ENCODE measurements at regions not wholly inside any gene's neighbourhood (a gene's known extent, or its start where the extent isn't known, plus 50 kb on each side); places are given as distances from the start of the nearest gene placed in this dataset.

DNA sequence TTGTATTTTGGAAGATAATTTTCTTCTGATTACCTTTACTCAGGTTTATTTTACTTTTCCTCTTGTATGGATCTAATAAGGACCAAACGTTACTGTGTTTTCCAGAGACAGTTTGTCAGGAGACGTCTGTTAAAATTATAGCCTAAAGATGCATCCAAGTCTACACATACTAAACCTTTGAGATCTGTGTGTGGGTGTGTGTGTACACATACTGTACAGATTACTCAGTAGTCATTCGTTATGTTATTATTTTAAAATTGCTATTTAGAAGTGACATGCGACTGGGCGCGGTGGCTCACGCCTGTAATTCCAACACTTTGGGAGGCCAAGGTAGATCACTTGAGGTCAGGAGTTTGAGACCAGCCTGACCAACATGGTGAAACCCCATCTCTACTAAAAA lies 51.6 kb upstream of the CNTLN start:
- Histone ChIP-seq H3K27me3 (no peaks in the 10 kb centered on the region), H3K36me3 (no peaks in the 10 kb centered on the region), H3K4me3 (no peak overlapping the region), H3K4me1 (no peaks in the 10 kb centered on the region), H3K27ac (no peak overlapping the region), H3K9me3 (no peaks in the 10 kb centered on the region)
- no peak for TF ChIP-seq CTCF (IDR thresholded peaks at IDR 0.05)
- DNase-seq (ENCODE audit: low spot score): no peak

DNA sequence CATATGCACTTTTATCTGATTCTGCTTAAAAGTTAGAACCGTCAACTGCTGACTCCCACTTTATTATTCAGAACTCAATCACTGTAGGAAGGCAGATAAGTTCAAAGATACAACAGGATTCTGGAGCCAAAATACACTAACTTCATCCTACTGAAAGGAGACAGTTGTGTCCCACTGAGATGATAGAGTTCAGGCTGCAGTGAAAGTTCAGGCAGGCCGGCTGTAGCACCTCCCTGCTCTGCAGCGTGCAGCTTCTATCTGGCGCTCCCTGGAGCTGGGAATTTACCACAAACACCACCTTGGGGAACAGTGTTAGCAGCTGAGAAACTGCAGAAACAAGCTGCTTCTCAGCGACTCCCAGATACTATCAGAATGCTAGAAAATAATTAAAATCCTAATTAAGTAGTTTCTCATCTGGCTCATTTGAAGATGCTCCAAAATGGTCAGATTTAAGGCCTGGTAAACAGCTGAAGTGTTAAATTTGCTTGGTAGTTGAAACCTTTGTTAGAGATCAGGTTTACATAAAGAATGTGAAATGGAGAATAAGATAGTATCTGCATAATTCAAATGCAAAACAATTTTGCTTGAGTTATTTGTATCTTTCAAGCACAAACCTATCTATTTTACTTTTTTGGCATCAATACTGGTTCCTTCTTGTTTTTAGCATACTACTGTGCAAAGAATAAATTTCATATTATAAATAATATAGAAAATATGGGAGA lies 52.3 kb upstream of the CNTLN start:
- Histone ChIP-seq H3K4me3 (no peak overlapping the region), H3K4me1 (no peaks in the 10 kb centered on the region), H3K27ac (no peak overlapping the region), H3K36me3 (no peaks in the 10 kb centered on the region), H3K9me3 (no peaks in the 10 kb centered on the region), H3K27me3 (no peaks in the 10 kb centered on the region)
- DNase-seq (ENCODE audit: low spot score): no peak
- peak in 1 of 2 donors; percentile 15 for TF ChIP-seq CTCF (IDR thresholded peaks at IDR 0.05)

DNA sequence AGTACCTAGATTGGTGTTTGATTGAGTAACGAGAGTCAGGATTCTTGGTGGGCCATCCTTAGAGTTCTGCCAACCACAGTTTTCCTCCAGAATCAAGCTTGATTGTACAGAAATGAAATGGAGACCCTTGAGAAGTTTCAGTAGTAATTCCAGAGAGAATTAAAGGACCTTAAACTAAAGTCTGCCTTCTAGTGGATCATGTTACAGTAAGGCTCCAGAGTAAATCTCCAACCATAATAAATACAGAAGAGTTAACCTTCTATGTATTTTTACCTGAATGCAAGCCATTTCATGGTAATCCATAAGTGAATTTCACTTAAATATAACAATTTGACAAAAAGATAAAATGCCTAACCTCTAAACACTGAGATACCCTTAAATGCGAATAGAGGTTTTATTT lies 53.0 kb upstream of the CNTLN start:
- no peak overlapping the region for H3K4me3 ChIP-seq
- TF ChIP-seq CTCF (IDR thresholded peaks at IDR 0.05): no peak
- no peak overlapping the region for H3K27ac ChIP-seq
- H3K27me3 ChIP-seq: no peaks in the 10 kb centered on the region
- DNase-seq (ENCODE audit: low spot score): no peak
- H3K9me3 ChIP-seq: no peaks in the 10 kb centered on the region
- H3K4me1 ChIP-seq: no peaks in the 10 kb centered on the region
- no peaks in the 10 kb centered on the region for H3K36me3 ChIP-seq

DNA sequence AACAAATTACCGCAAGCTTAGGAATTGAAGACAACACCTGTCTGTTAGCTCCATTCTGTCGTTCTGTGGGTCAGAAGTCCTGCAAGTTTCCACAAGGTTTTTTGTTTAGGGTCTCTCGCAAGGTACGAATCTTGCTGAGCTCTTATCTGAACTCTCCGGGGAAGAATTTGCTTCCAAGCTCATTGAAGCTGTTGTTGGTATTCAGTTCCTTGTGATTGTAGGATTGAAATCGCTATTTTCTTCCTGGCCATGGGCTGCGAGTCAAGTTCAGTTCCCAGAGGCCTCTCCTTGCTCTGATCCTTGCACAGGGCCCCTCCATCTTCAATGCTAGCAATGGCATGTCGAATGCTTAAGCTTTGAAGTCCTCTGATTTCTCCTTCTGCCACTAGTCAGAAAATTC lies 53.5 kb upstream of the CNTLN start:
- no peaks in the 10 kb centered on the region for H3K9me3 ChIP-seq
- no peak overlapping the region for H3K4me3 ChIP-seq
- no peak for TF ChIP-seq CTCF (IDR thresholded peaks at IDR 0.05)
- no peak for DNase-seq (ENCODE audit: low spot score)
- no peak overlapping the region for H3K27ac ChIP-seq
- no peaks in the 10 kb centered on the region for H3K27me3 ChIP-seq
- H3K4me1 ChIP-seq: no peaks in the 10 kb centered on the region
- no peaks in the 10 kb centered on the region for H3K36me3 ChIP-seq

GRCh38 chr9:17075758-17076485 lies 58.9 kb upstream of the CNTLN start:
- Histone ChIP-seq H3K4me3 (no peak overlapping the region), H3K36me3 (no peaks in the 10 kb centered on the region), H3K9me3 (no peaks in the 10 kb centered on the region), H3K27ac (no peak overlapping the region), H3K27me3 (no peaks in the 10 kb centered on the region), H3K4me1 (no peaks in the 10 kb centered on the region)
- no peak for TF ChIP-seq CTCF (IDR thresholded peaks at IDR 0.05)
- no peak for DNase-seq (ENCODE audit: low spot score)
